SK-MEL-5 (cell line): ENCODE measurements at regions not wholly inside any gene's neighbourhood (a gene's known extent, or its start where the extent isn't known, plus 50 kb on each side); places are given as distances from the start of the nearest gene placed in this dataset.

ENCODE experiments used
- DNase-seq: peaks from one replicate; pipeline ENCODE4 v3.0.0-alpha.2; 2016; ENCODE audit warnings: low read depth, low spot score
- in situ Hi-C: cut with HindIII; loops from 2 replicates; pipeline ENCODE4 v1.10.0; 2016; ENCODE audit warnings: low sequenced_read_pairs, high pct_unique_total_duplicates, low pct_unique_long_range_greater_than_20kb

DNA sequence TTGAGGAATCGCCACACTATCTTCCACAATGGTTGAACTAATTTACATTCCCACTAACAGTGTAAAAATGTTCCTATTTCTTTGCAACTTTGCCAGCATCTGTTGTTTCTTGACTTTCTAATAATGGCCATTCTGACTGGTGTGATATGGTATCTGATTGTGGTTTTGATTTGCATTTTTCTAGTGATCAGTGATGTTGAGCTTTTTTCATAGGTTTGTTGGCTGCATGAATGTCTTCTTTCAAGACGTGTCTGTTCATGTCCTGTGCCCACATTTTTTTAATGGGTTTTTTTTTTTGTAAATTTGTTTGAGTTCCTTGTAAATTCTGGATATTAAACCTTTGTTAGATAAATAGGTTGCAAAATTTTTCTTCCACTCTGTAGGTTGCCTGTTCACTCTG is 615.9 kb downstream of the SEMA5A start:
- in situ Hi-C loops: no loop called here
- DNase-seq: no peak

DNA sequence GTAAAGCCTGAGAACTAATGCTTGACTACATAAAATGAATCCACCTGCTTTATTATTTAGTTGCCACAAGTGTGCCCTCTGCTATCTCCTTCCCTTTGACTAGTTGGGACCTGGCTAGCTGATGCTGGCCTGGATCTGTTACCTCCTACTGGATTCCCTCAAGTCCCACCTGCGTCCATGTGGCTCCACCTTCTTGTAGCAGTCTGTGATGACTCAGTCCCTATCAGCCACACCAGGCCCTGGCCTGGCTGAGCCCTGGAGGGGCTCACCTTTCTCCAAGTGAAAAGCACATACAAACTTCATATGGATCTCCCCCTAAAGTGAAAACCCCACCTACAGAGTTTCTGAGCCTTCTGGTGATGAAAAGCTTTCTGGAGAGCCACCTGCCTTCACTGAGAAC is 611.4 kb downstream of the SEMA5A start:
- in situ Hi-C loops: no loop called here

DNA sequence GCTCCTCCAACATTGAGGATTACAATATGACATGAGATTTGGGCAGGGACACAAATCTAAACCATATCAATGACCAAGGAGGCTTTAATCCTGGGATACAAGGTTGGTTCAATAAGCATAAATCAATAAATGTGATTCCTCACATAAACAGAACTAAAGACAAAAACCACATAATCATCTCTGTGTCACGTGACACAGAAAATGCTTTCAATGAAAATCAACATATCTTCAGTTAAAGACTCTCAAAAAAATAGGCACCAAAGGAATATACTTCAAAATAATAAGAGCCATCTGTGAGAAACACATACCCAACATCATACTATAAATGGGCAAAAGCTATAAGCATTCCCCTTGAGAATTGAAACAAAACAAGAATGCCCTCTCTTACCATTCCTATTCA is 604.9 kb downstream of the SEMA5A start:
- no peak for DNase-seq

More for the DNA sequence above, 611.4 kb downstream of the SEMA5A start:
- no peak for DNase-seq

DNA sequence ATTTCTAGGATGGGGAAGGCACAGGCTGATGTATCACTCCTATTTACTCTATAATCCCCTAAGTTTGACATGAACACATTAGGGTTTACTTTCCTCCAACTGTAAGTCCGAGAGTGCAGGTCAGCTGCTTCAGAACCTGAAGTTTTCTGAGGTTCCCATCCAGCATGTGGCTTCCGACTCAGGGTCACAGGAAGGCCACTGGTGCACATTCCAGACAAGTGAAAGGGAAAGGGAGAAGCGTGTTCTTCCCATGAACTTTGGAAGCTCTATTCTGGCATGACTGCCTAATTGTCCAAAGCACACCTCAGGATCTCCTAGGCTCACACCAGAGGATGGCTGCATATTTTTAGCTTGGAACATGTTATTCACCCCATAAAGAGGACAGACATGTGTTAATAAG is 602.6 kb downstream of the SEMA5A start:
- DNase-seq: no peak
- in situ Hi-C loops: no loop called here

More for the DNA sequence above, 604.9 kb downstream of the SEMA5A start:
- in situ Hi-C loops: no loop called here

DNA sequence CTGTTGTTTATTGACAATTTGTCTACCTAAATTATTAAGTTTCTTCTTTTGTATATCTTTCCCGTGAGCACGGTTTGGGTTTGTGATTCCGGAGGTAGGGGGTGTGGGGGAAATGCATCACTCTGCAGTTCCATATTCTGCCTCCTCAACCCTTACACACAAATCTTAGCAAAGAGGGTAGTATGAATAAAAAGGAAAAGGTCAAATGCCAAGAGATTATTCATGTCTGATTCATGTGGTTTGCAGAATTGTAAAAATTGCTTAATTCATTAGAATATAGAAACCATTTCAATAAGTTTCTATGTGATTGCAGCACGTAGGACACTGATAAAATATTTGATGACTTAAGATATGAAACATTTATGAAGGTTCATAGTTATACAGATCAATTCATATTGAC is 601.9 kb downstream of the SEMA5A start:
- in situ Hi-C loops: no loop called here
- DNase-seq: no peak

DNA sequence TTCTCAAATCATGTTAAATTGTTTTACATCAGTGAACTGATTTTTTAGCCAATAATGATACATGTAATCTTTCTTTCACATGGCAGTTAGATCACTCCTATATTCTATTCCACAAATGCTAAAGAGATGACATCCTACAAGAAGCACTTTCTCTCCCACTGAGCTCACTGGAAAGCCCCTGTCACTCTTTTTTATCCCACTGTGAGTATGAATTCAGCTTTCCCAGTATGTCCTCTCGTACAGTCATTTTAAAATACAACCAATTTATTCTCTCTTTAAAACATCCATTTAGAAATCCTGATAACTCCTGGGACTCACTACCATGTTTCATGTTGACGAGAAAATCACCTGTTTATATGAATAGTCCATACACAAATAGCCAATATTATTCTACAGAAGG is 599.9 kb downstream of the SEMA5A start:
- in situ Hi-C loops: no loop called here
- DNase-seq: no peak

DNA sequence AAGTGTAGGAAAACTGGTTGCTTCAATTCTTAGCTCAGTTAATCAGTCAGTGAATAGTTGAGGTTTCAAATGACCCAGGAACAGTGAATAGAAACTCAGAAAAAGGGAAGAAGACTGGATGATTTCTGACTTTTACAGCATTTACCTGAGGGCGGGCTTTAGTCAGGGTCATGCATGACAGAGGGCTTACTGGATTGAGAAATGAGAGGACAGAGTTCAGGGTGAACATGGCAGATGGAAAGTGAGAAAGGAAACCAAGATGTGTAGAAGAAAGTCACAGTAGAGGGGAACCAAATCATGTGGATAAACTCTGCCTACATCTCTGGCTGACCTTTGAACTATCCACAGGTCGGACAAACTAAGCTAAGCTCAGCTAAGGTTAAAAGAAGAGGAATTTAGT is 596.0 kb downstream of the SEMA5A start:
- in situ Hi-C loops: no loop called here
- no peak for DNase-seq

DNA sequence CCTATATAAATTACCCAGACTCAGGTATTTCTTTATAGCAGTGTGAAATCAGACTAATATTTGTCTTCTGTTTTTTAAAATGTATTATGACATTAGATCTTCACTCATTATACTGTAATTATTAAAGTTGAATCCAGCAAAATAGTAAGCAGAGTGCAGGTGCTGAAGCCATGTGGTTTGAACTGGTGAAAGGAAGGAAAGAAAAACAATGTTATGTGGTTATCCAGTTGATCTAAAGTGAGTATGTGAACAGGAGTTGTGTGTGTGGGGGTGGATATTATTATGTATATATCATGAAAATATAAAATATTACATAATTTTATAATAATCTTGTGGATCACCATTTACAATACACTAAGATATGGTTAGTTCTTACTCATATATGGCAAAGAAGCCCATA is 593.7 kb downstream of the SEMA5A start:
- in situ Hi-C loops: no loop called here
- no peak for DNase-seq

DNA sequence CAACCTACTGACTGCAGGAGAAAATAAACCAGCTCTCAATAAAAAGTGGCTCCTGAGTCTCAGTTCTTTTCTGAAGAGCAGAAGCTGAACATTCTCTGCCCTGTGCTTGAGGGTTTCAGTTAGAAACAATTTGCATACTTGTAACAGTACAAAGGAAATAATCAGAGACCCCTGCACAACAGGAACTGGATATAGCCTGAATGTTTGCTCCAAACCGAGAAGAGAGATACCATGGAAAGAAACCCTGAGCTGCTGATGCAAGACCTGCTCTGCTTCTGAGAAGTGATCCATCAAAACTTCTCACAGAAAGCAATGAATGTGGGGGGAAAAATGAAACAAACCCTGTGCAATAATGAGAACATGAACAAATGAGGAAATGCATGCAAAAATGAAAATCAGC is 592.9 kb downstream of the SEMA5A start:
- DNase-seq: no peak
- in situ Hi-C loops: no loop called here

DNA sequence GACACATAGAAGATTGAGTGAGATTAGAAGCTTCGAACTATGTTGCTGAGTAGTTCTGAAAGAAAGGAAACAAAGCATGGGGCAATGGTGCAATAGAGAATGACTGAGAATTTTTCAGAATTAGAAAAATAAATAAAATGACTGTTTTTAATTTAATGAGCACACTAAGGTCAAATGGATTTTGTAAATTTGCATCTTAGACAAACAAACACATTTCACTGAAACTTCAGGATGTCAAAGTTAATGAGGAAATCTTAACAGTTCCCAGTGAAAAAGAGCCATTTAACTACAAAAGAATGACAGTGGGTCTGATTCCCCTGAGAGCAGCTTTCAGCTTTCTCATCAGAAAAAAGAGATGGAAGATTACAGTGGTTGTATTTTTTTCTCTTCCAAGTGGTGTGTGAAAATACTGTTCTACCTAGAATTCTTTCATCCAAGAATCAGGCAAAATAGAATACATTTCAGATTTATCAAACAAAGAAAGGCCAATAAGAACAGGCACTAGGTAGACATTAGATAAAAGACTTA is 591.9 kb downstream of the SEMA5A start:
- no peak for DNase-seq
- in situ Hi-C loops: no loop called here

DNA sequence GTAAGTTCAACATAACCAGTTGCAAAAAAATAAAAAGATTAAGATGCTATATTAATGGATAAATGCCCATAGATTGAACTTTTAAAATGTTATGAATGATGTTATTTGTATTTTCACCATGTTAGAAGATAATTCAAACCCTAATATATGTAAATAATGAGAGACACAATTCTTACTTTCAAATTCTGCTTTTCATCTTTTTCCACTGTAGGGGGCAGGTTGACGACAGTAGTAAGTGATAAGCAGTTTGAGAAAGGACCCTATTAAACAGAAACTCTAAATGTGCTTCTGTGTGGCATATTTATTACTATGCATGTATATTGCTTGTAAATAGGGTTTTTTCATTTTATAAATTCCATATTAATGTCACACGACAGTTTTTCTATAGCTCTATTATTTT is 591.1 kb downstream of the SEMA5A start:
- DNase-seq: peak; percentile 39
- in situ Hi-C loops: no loop called here

DNA sequence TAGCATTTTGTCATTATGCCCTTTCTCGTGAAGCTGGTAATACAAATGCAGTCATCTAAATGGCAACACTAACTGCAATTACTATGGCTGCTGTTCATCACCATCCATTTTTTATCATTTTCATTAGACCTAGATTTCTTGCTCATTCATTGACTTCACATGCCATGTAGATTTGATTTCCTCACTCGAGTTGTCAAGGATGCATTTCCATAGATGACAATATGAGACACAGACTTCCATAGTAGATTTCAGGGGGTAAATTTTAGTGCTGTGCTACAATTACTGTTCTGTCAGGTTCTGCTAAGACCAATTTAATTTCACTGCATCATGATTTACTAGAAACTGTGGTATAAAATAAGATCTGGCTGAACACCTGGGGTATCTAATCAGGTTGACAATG is 589.2 kb downstream of the SEMA5A start:
- DNase-seq: no peak
- in situ Hi-C loops: no loop called here

DNA sequence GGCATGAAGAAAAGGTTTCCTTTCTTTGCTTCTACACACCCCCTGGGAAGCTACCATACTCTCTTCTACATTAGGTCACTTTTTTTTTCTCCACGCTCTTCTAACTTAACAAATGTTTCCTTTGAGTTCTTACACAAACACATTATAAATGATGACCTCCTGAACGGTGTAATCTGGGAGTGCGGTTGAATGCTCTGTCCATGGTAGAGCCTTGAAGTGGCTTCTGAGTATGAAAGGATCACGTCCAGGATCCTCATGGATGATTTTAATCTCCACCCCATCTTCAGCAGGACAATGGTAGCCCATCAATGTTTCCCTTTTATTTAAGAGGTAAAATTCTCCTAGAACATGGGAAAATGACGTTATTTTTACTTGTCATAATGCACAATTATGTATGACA is 587.3 kb downstream of the SEMA5A start:
- peak; percentile 59 for DNase-seq
- in situ Hi-C loops: no loop called here

DNA sequence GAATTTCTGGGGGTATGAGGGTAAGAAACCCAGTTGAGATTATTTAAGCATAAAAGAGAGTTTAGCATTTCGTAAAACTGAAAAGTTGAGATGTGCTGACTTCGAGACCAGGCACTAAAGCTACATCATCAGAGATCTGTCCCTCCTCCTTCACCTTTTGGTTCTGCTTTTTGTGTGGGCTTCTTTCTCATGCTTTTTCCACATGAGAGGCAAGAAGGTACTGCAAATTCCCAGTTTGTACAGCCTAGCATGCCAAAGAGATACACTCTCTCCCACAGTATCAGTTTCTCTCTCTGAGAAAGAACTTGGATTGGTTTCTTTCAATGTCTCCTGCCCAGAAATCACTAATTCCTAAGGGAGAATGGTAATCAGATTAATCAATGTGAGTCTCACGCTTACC is 584.7 kb downstream of the SEMA5A start:
- no peak for DNase-seq
- in situ Hi-C loops: no loop called here

DNA sequence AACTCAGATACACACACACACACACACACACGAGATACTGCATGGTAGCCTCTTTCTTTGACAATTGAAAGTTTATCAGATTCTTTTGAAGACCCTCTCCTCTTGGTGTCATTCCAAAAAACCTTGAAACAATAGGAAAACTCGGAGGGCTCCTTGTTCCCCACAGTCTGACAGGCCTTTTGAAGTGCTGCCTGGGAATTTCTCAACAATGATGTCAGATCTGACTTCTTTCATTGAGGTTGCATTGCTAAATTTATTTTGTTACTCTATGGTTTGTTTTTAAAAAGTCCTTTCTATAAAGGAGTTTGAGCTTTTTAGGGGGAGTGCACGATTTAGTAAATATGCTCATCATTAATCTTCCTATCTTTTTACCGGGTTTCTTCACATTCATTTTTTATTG is 583.9 kb downstream of the SEMA5A start:
- in situ Hi-C loops: no loop called here
- no peak for DNase-seq

DNA sequence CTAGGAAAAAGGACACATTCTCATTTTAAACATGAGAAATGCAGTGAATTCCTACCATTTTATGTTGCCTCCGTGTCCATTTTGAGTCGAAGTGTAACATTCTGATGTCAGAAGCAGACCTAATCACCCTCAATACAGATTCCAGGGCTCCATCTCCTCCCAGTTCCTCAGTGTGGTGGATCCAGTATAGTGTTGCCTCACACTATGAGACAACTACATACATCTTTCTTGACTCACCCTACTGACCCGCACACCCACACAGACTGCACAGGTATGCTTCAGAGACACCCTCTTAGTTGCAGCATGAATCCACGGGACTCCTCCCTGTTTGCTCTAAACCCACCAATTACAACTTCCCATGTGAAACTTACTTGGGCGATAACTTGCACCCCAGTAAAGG is 564.9 kb downstream of the SEMA5A start:
- in situ Hi-C loops: no loop called here
- DNase-seq: no peak

DNA sequence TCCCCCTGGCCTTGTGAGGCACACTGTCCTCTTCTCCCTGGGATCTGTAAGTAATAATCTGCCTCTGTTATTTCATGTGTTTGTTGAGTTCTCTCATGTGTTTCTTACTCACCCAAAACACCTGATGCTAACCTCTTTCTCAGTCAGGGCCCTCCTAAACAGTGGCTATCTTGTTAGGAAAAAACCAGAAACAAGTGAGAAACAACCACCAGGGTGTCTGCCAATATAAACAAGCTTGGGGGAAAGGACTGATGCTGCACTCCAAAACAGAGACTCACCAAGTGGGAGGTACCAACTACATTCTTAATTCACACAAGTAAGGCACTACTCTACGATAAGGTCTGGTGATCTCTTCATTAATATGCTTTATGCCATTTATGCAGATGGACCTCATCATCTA is 564.4 kb downstream of the SEMA5A start:
- in situ Hi-C loops: no loop called here
- peak; percentile 82 for DNase-seq

DNA sequence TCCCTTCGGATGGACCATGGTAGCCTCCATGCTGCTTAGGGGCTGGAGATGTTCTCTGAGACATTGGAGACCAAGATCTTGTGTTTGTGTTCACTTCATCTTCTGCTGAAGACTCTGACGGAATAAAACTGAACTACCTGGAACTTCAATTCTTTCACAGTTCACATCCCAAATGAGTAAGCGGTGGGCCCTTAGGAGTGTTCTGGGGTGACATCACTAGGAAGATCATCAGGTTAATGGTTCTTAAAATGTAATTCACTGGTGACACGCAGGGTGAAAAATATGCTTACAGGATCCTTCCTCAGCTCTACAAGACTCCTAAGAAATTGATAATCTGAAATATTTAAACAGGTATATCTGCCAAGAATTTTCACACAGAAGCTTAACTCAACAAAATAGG is 561.5 kb downstream of the SEMA5A start:
- in situ Hi-C loops: no loop called here
- no peak for DNase-seq
